ENCODE measurements at regions not wholly inside any gene's neighbourhood (a gene's known extent, or its start where the extent isn't known, plus 50 kb on each side); places are given as distances from the start of the nearest gene placed in this dataset.

GRCh38 chr3:95037097-95037496 is 974.2 kb downstream of the NSUN3 start:
- Histone ChIP-seq H3K9me2 (ENCODE audit: insufficient read depth) (no peaks in the 10 kb centered on the region), H3K27ac (ENCODE audit: low read depth, low read length) (no peak overlapping the region), H3K4me2 (ENCODE audit: low read length) (no peak overlapping the region), H3K4me1 (ENCODE audit: control insufficient read depth in 1 of 2, insufficient read depth in 2 of 2, low read length in 2 of 2) (no peaks in the 10 kb centered on the region), H4K20me1 (ENCODE audit: insufficient read depth) (no peaks in the 10 kb centered on the region), H3K9ac (ENCODE audit: low read length) (no peak overlapping the region), H3K9me3 (ENCODE audit: control insufficient read depth in 1 of 2, insufficient read depth in 1 of 2, low read depth in 1 of 2, low read length in 2 of 2) (peaks cover 12 to 16% of the 10 kb centered on the region in 2 experiments; a peak in 3 of 4 replicates), H3K36me3 (ENCODE audit: control insufficient read depth in 1 of 2, insufficient read depth in 2 of 2, low read length in 2 of 2) (no peaks in the 10 kb centered on the region), H3K4me3 (replicated peaks in 1 of 2; ENCODE audit: low read depth in 1 of 2, low read length in 2 of 2) (no peak overlapping the region), H2AFZ (ENCODE audit: low read depth, low read length, poor library complexity, severe bottlenecking) (no peak overlapping the region), H3K27me3 (ENCODE audit: insufficient read depth, low read length) (no peaks in the 10 kb centered on the region), H3K79me2 (ENCODE audit: insufficient read depth, low read length) (no peaks in the 10 kb centered on the region)
- intact Hi-C loops (cut with micrococcal nuclease), result no loop called here
- ChIA-PET CTCF (no interaction called here), POLR2A (no interaction called here), RAD21 (ENCODE audit: low non-redundant PET in 1 of 2, low total read pairs in 2 of 2, uncharacterized antibody in 2 of 2, unreplicated experiment in 2 of 2) (no interaction called here)
- ATAC-seq (no peak), DNase-seq (ENCODE audit: low read depth, low spot score) (no peak)
- no peak for TF ChIP-seq JUND (IDR thresholded peaks at IDR 0.05)
- TF ChIP-seq RAD21 (IDR thresholded peaks at IDR 0.05; ENCODE audit: low read depth), result no peak
- no peak for TF ChIP-seq CEBPB (IDR thresholded peaks at IDR 0.05; ENCODE audit: low read depth)
- TF ChIP-seq EZH2phosphoT487 (IDR thresholded peaks at IDR 0.05; ENCODE audit: borderline replicate concordance), result no peak
- TF ChIP-seq ELF1 (IDR thresholded peaks at IDR 0.05; ENCODE audit: borderline replicate concordance, low read depth), result no peak
- no peak for TF ChIP-seq REST (IDR thresholded peaks at IDR 0.05; ENCODE audit: low read depth)
- no peak for TF ChIP-seq YY1 (IDR thresholded peaks at IDR 0.05; ENCODE audit: extremely low read depth, insufficient replicate concordance, low read depth, low read length)
- no peak for TF ChIP-seq ZBTB33 (IDR thresholded peaks at IDR 0.05; ENCODE audit: extremely low read depth, insufficient replicate concordance, low read length)
- no peak for TF ChIP-seq POLR2A (IDR thresholded peaks at IDR 0.05; ENCODE audit: borderline replicate concordance, extremely low read depth, insufficient read depth, insufficient read length)
- TF ChIP-seq MAX (IDR thresholded peaks at IDR 0.05), result no peak
- TF ChIP-seq SIN3A (IDR thresholded peaks at IDR 0.05; ENCODE audit: low read depth), result no peak
- no peak for TF ChIP-seq ATF3 (IDR thresholded peaks at IDR 0.05)
- no peak for TF ChIP-seq CTCF (IDR thresholded peaks at IDR 0.05 in 2 of 3, conservative IDR thresholded peaks at IDR 0.05 in 1 of 3; ENCODE audit: borderline replicate concordance in 1 of 3, insufficient read depth in 1 of 3, low read depth in 2 of 3, low read length in 2 of 3)
- TF ChIP-seq ZNF274 (IDR thresholded peaks at IDR 0.05; ENCODE audit: low read depth, low read length), result no peak
- no TSS peak for BruUV-seq (replicated peaks)
